ENCODE measurements at regions not wholly inside any gene's neighbourhood (a gene's known extent, or its start where the extent isn't known, plus 50 kb on each side); places are given as distances from the start of the nearest gene placed in this dataset.

DNA sequence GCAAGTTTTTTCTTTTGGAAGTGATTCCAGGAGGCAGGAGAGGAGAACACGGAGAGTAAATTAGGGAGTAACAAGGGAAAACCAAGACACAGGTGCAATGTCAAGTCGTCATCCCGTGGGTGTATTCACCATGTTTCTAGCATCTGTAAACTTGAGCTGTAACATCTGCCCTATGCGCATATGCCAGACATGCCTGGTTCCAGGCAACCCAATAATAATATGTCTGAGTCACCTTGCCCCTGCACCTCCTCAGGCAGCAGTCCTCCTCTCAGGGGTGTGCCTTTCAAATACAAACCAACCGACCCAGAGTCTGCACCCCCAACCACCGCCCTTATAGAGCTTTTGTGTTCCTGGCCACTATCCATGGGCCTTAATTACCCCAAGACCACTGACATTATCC, 107.0 kb upstream of the PDE1C start:
- no peaks in the 10 kb centered on the region for H3K9me3 ChIP-seq (ENCODE audit: low read length)
- no peaks in the 10 kb centered on the region for H3K9me2 ChIP-seq (replicated peaks; ENCODE audit: insufficient read depth, low read length)
- H3K79me2 ChIP-seq (ENCODE audit: low read length), result no peaks in the 10 kb centered on the region
- H3K4me1 ChIP-seq (ENCODE audit: low read length), result no peaks in the 10 kb centered on the region
- H3K9ac ChIP-seq (ENCODE audit: low read length), result no peak overlapping the region
- no peaks in the 10 kb centered on the region for H4K20me1 ChIP-seq (ENCODE audit: insufficient read depth, low read depth, low read length)
- H3K27me3 ChIP-seq (ENCODE audit: low read length), result no peaks in the 10 kb centered on the region
- no peak overlapping the region for H3K4me3 ChIP-seq (ENCODE audit: low read length)
- no peak overlapping the region for H3K4me2 ChIP-seq (ENCODE audit: low read depth, low read length, poor library complexity, severe bottlenecking)
- no peak overlapping the region for H2AFZ ChIP-seq (ENCODE audit: low read length)
- H3K36me3 ChIP-seq (ENCODE audit: insufficient read depth, low read length), result no peaks in the 10 kb centered on the region
- DNase-seq, result no peak
- no peak overlapping the region for H3K27ac ChIP-seq (ENCODE audit: low read length)

DNA sequence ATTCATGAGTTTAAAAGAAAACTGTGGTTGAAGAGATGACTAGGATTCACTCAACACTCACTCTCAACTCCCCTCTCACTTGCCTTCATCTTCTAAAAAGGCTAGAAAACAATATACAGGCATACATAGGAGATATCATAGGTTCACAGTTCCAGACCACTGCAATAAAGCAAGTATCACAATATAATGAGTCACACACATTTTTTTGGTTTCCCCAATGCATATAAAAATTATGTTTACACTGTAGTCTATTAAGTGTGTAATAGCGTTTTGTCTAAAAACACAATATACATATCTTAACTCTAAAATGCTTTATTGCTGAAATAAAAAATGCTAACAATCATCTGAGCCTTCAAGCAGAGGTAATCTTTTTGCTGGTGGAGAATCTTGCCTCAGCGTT, 104.9 kb upstream of the PDE1C start:
- Histone ChIP-seq H3K27ac (ENCODE audit: low read length) (no peak overlapping the region), H3K4me3 (ENCODE audit: low read length) (no peak overlapping the region), H2AFZ (ENCODE audit: low read length) (no peak overlapping the region), H3K79me2 (ENCODE audit: low read length) (no peaks in the 10 kb centered on the region), H3K9me2 (replicated peaks; ENCODE audit: insufficient read depth, low read length) (no peaks in the 10 kb centered on the region), H3K36me3 (ENCODE audit: insufficient read depth, low read length) (no peaks in the 10 kb centered on the region), H3K9ac (ENCODE audit: low read length) (no peak overlapping the region), H3K4me1 (ENCODE audit: low read length) (no peaks in the 10 kb centered on the region), H3K9me3 (ENCODE audit: low read length) (no peaks in the 10 kb centered on the region), H3K27me3 (ENCODE audit: low read length) (no peaks in the 10 kb centered on the region), H3K4me2 (ENCODE audit: low read depth, low read length, poor library complexity, severe bottlenecking) (no peak overlapping the region), H4K20me1 (ENCODE audit: insufficient read depth, low read depth, low read length) (no peaks in the 10 kb centered on the region)
- no peak for DNase-seq

DNA sequence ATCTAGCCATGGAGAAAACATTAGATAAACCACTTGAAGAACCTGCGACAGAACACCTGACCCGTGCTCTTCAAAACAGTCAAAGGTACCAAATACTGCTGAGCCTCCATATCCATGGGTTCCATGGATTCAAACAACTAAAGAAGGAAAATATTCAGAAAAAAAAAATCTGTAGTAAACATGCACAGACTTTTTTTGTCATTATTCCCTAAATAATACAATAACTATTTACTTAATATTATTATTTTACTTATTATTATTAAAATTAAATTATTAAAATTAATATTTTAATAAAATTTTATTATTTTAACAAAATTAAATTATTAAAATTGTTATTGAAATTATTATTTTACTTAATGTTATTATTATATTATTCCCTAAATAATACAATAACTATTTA, 101.0 kb upstream of the PDE1C start:
- 0 out of 2 replicates have a peak, but pooled peaks cover 2% of the 10 kb centered on the region for H3K27me3 ChIP-seq (ENCODE audit: low read length)
- no peak for DNase-seq
- H3K27ac ChIP-seq (ENCODE audit: low read length), result no peak overlapping the region
- H3K4me3 ChIP-seq (ENCODE audit: low read length), result no peak overlapping the region
- H3K9ac ChIP-seq (ENCODE audit: low read length), result no peak overlapping the region
- no peaks in the 10 kb centered on the region for H3K9me3 ChIP-seq (ENCODE audit: low read length)
- H3K4me2 ChIP-seq (ENCODE audit: low read depth, low read length, poor library complexity, severe bottlenecking), result no peak overlapping the region
- H3K79me2 ChIP-seq (ENCODE audit: low read length), result no peaks in the 10 kb centered on the region
- H3K9me2 ChIP-seq (replicated peaks; ENCODE audit: insufficient read depth, low read length), result no peaks in the 10 kb centered on the region
- H2AFZ ChIP-seq (ENCODE audit: low read length), result no peak overlapping the region
- H3K36me3 ChIP-seq (ENCODE audit: insufficient read depth, low read length), result no peaks in the 10 kb centered on the region
- H4K20me1 ChIP-seq (ENCODE audit: insufficient read depth, low read depth, low read length), result no peaks in the 10 kb centered on the region
- H3K4me1 ChIP-seq (ENCODE audit: low read length), result no peaks in the 10 kb centered on the region

DNA sequence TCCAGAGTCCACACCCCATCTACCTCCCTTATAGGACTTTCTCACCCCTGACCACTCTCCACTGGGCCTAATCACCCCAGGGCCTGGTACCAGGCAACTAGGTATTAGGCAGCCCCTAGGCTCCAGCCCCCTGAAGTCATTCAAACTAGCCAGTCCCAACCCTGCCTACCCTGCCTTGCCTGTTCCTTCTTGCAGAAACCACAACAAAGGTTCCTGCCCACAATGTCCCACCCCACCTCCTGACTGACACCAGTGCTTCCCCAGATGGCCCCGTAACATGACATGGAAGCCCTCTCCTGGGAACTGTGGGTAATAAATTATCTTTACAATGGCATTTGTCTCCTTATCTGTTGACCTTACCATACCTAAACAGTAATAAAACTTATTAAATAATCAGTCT, 100.6 kb upstream of the PDE1C start:
- no peaks in the 10 kb centered on the region for H3K4me1 ChIP-seq (ENCODE audit: low read length)
- no peak overlapping the region for H2AFZ ChIP-seq (ENCODE audit: low read length)
- H3K9me3 ChIP-seq (ENCODE audit: low read length), result no peaks in the 10 kb centered on the region
- 0 out of 2 replicates have a peak, but pooled peaks cover 3% of the 10 kb centered on the region for H3K27me3 ChIP-seq (ENCODE audit: low read length)
- H3K9ac ChIP-seq (ENCODE audit: low read length), result no peak overlapping the region
- H3K27ac ChIP-seq (ENCODE audit: low read length), result no peak overlapping the region
- no peaks in the 10 kb centered on the region for H3K36me3 ChIP-seq (ENCODE audit: insufficient read depth, low read length)
- H3K4me2 ChIP-seq (ENCODE audit: low read depth, low read length, poor library complexity, severe bottlenecking), result no peak overlapping the region
- no peaks in the 10 kb centered on the region for H4K20me1 ChIP-seq (ENCODE audit: insufficient read depth, low read depth, low read length)
- H3K79me2 ChIP-seq (ENCODE audit: low read length), result no peaks in the 10 kb centered on the region
- H3K4me3 ChIP-seq (ENCODE audit: low read length), result no peak overlapping the region
- DNase-seq, result no peak
- H3K9me2 ChIP-seq (replicated peaks; ENCODE audit: insufficient read depth, low read length), result no peaks in the 10 kb centered on the region

DNA sequence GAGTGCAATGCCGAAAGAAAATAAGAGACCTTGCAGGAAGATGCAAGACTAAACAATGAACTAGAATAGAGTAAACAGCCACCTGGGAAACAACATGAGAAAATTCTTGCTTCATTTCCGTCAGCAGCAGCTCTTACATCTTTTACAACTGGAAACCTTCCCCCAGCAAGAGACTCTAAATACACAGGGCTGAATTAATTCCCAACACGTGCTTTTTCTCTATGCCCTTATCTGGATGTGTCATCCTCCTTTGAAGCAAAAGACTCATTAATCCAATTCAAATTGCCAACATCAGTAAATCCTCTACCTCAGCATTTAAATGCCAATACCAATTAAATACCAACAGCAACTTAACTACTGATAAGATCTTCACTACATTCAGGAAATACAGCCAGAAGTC, 99.0 kb upstream of the PDE1C start:
- no peaks in the 10 kb centered on the region for H3K9me3 ChIP-seq (ENCODE audit: low read length)
- no peaks in the 10 kb centered on the region for H3K9me2 ChIP-seq (replicated peaks; ENCODE audit: insufficient read depth, low read length)
- no peak overlapping the region for H2AFZ ChIP-seq (ENCODE audit: low read length)
- no peaks in the 10 kb centered on the region for H4K20me1 ChIP-seq (ENCODE audit: insufficient read depth, low read depth, low read length)
- 0 out of 2 replicates have a peak, but pooled peaks cover 3% of the 10 kb centered on the region for H3K27me3 ChIP-seq (ENCODE audit: low read length)
- no peak overlapping the region for H3K27ac ChIP-seq (ENCODE audit: low read length)
- no peak overlapping the region for H3K4me3 ChIP-seq (ENCODE audit: low read length)
- no peak for DNase-seq
- no peak overlapping the region for H3K4me2 ChIP-seq (ENCODE audit: low read depth, low read length, poor library complexity, severe bottlenecking)
- H3K9ac ChIP-seq (ENCODE audit: low read length), result no peak overlapping the region
- no peaks in the 10 kb centered on the region for H3K4me1 ChIP-seq (ENCODE audit: low read length)
- H3K36me3 ChIP-seq (ENCODE audit: insufficient read depth, low read length), result no peaks in the 10 kb centered on the region
- H3K79me2 ChIP-seq (ENCODE audit: low read length), result no peaks in the 10 kb centered on the region

- H3K27ac ChIP-seq (ENCODE audit: low read length), result no peak overlapping the region
- H3K4me2 ChIP-seq (ENCODE audit: low read depth, low read length, poor library complexity, severe bottlenecking), result no peak overlapping the region
- no peaks in the 10 kb centered on the region for H3K9me3 ChIP-seq (ENCODE audit: low read length)
- H3K27me3 ChIP-seq (ENCODE audit: low read length), result 0 out of 2 replicates have a peak, but pooled peaks cover 3% of the 10 kb centered on the region
- H3K36me3 ChIP-seq (ENCODE audit: insufficient read depth, low read length), result no peaks in the 10 kb centered on the region
- H4K20me1 ChIP-seq (ENCODE audit: insufficient read depth, low read depth, low read length), result no peaks in the 10 kb centered on the region
- H3K4me3 ChIP-seq (ENCODE audit: low read length), result no peak overlapping the region
- H3K79me2 ChIP-seq (ENCODE audit: low read length), result no peaks in the 10 kb centered on the region
- DNase-seq, result no peak
- no peak overlapping the region for H2AFZ ChIP-seq (ENCODE audit: low read length)
- no peaks in the 10 kb centered on the region for H3K9me2 ChIP-seq (replicated peaks; ENCODE audit: insufficient read depth, low read length)
- no peak overlapping the region for H3K9ac ChIP-seq (ENCODE audit: low read length)
- H3K4me1 ChIP-seq (ENCODE audit: low read length), result no peaks in the 10 kb centered on the region
Measured at GRCh38 chr7:32167815-32168214, 97.6 kb upstream of the PDE1C start.

DNA sequence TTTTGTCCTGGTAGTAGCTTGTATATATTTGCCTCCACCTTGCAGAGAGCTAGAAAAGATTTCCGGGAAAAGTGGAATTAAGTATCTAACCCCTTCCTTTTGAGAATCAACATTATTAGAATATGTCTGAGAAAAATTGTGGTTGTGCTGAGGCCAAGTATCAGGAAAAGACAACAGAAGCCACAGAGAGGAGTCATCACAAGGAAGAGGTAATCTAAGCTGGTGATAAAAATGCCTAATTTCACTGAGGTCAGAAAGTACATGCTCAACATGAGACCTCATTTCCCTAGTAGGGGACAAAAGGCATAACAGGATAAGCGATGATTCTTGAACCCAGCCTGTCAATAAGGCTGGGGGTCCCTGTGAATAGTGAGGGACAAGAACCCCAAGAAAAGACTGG, 97.0 kb upstream of the PDE1C start:
- H3K27ac ChIP-seq (ENCODE audit: low read length), result no peak overlapping the region
- no peaks in the 10 kb centered on the region for H3K9me3 ChIP-seq (ENCODE audit: low read length)
- no peak overlapping the region for H3K4me3 ChIP-seq (ENCODE audit: low read length)
- 0 out of 2 replicates have a peak, but pooled peaks cover 3% of the 10 kb centered on the region for H3K27me3 ChIP-seq (ENCODE audit: low read length)
- no peaks in the 10 kb centered on the region for H3K4me1 ChIP-seq (ENCODE audit: low read length)
- H3K4me2 ChIP-seq (ENCODE audit: low read depth, low read length, poor library complexity, severe bottlenecking), result no peak overlapping the region
- no peaks in the 10 kb centered on the region for H3K9me2 ChIP-seq (replicated peaks; ENCODE audit: insufficient read depth, low read length)
- no peaks in the 10 kb centered on the region for H3K79me2 ChIP-seq (ENCODE audit: low read length)
- no peak for DNase-seq
- H3K36me3 ChIP-seq (ENCODE audit: insufficient read depth, low read length), result no peaks in the 10 kb centered on the region
- H4K20me1 ChIP-seq (ENCODE audit: insufficient read depth, low read depth, low read length), result no peaks in the 10 kb centered on the region
- H2AFZ ChIP-seq (ENCODE audit: low read length), result no peak overlapping the region
- H3K9ac ChIP-seq (ENCODE audit: low read length), result no peak overlapping the region

DNA sequence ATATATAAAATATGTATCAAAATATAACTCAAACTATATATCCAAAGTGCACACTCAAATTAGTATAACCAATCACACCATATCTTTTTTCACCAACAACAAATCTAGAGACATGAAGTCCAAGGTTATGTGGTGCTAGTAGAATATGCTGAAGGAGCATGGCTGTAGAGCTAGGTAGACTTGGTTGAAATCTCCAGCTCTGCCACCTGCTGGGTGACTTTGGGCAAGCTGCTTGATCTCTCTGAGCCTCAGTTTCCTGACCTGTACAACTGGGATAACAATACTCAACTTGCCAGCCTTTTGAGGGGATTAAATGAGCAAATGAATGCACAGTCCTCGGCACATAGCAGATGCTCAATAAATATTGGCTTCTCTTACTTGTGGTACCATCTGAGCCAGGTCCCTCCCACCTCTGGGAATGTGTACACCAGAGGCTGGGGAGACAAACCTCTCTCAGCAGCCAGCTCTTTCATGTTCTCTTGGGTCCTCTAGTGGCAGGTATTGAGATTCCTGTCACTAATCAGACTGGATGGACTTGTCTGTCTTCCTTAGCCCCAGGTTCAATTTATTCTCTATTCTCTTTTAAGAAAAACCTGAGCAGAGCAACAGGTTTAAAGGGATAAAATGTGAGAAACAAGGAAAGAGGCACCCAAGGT, 94.3 kb upstream of the PDE1C start:
- H3K9me3 ChIP-seq (ENCODE audit: low read length), result no peaks in the 10 kb centered on the region
- H3K9me2 ChIP-seq (replicated peaks; ENCODE audit: insufficient read depth, low read length), result no peaks in the 10 kb centered on the region
- no peaks in the 10 kb centered on the region for H3K4me1 ChIP-seq (ENCODE audit: low read length)
- no peaks in the 10 kb centered on the region for H4K20me1 ChIP-seq (ENCODE audit: insufficient read depth, low read depth, low read length)
- H3K27ac ChIP-seq (ENCODE audit: low read length), result no peak overlapping the region
- no peak overlapping the region for H2AFZ ChIP-seq (ENCODE audit: low read length)
- H3K79me2 ChIP-seq (ENCODE audit: low read length), result no peaks in the 10 kb centered on the region
- no peak overlapping the region for H3K9ac ChIP-seq (ENCODE audit: low read length)
- H3K27me3 ChIP-seq (ENCODE audit: low read length), result 0 out of 2 replicates have a peak, but pooled peaks cover 3% of the 10 kb centered on the region
- DNase-seq, result peak; percentile 51
- H3K4me3 ChIP-seq (ENCODE audit: low read length), result no peak overlapping the region
- no peak overlapping the region for H3K4me2 ChIP-seq (ENCODE audit: low read depth, low read length, poor library complexity, severe bottlenecking)
- H3K36me3 ChIP-seq (ENCODE audit: insufficient read depth, low read length), result no peaks in the 10 kb centered on the region

Data from Karpas-422 (cell line).